Right lobe of liver (tissue), 6 donors: ENCODE measurements at regions not wholly inside any gene's neighbourhood (a gene's known extent, or its start where the extent isn't known, plus 50 kb on each side); places are given as distances from the start of the nearest gene placed in this dataset.
A peak's percentile ranks its signal among the peaks of the same experiment; 100 is the strongest.

ENCODE experiments used
- ATAC-seq, 4 donors: fragments of 200-7000 bp; cut with Tn5 transposase; one replicate each; pipeline ENCODE4 v1.9.1; 2020; ENCODE audit warnings: mild to moderate bottlenecking in 4 of 4, moderate library complexity in 4 of 4
- DNase-seq, 3 donors: peaks; one replicate each; pipeline ENCODE4 v3.0.0-alpha.2; 2020
- H3K27ac ChIP-seq, 3 donors: fragments of 200-600 bp; one replicate each; pipeline ENCODE4 v1.8.0; 2022
- H3K27me3 ChIP-seq, 2 donors: fragments of 200-600 bp; one replicate each; pipeline ENCODE4 v1.8.0; 2022
- H3K36me3 ChIP-seq, 4 donors: fragments of 200-600 bp; sonication (generic) in 1 of 4; one replicate each; pipeline versions ENCODE4 v1.5.1 to v1.8.0; 2017 to 2022; ENCODE audit warnings: control low read depth in 1 of 4
- H3K4me1 ChIP-seq, 4 donors: fragments of 200-600 bp; sonication (generic) in 1 of 4; one replicate each; pipeline versions ENCODE4 v1.5.1 to v1.8.0; 2017 to 2022; ENCODE audit warnings: control low read depth in 1 of 4
- H3K4me3 ChIP-seq, 3 donors: fragments of 200-600 bp; one replicate each; pipeline ENCODE4 v1.8.0; 2022
- H3K9me3 ChIP-seq, 4 donors: fragments of 200-600 bp; sonication (generic) in 1 of 4; one replicate each; pipeline versions ENCODE4 v1.5.1 to v1.8.0; 2017 to 2022; ENCODE audit warnings: control low read depth in 1 of 4
- POLR2A ChIP-seq: fragments of 450-650 bp; IDR thresholded peaks from one replicate; pipeline ENCODE4 v1.6.1; 2017; ENCODE audit warnings: antibody characterized with exemption, mild to moderate bottlenecking
- WGBS: methylation state at CpG from one replicate; pipeline ENCODE4 v1.1.6; 2018; ENCODE audit warnings: low coverage, low lambda C conversion rate; ENCODE audit not compliant: insufficient coverage; ENCODE audit errors: missing lambda C conversion rate; 5-methylcytosine and 5-hydroxymethylcytosine counted together
- intact Hi-C, 2 donors: fragments of 100-400 bp; cut with DNase I; formaldehyde crosslinking; loops; one replicate each; pipeline versions ENCODE4 v1.11.2 to v1.14.1; 2022
- TF ChIP-seq, protein P1 (sequence below), 4 donors: fragments of 200-600 bp in 3 of 4; fragments of 450-650 bp in 1 of 4; IDR thresholded peaks; one replicate each; pipeline versions ENCODE4 v1.5.1 to v1.8.0; 2016 to 2022; ENCODE audit warnings: antibody characterized with exemption in 4 of 4, mild to moderate bottlenecking in 2 of 4
- donor health status: DM: no; HTN: yes; CAD: no.
- donor health status: DM: no; HTN: no; CAD: no.
- donor health status: DM: no; HTN: no; CAD: no.
- donor health status: DM: no; HTN: yes; CAD: no.
- donor health status: DM: no; HTN: yes; CAD: no.

- H3K4me3 ChIP-seq: no peak overlapping the region
- ATAC-seq: peak; percentile 28 to 56 (median 38)
Measured at GRCh38 chr5:143605403-143606005, 202.0 kb upstream of the NR3C1 start.

DNA sequence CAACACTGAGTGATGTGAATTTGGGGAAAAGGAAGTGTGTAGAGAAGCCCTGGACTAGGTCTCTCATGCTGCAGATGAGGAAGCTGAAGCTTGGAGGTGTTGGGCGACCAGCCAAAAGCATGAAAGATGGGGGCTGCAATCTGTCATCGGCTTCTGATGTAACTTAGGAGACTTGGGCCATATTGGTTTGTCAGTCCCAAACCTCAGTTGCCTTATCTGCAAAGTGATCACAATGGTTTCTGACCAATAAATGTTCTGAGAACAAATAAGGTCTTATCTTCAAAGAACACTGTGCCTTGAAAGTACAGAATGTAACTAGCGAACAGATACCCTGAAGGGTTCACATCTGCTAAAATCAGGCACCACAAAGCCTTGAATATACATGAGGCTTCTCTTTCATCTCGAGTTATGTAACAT, 198.4 kb upstream of the NR3C1 start:
- Histone ChIP-seq H3K27ac (no peak overlapping the region), H3K27me3 (no peaks in the 10 kb centered on the region), H3K9me3 (no peaks in the 10 kb centered on the region), H3K4me1 (peaks cover 0 to 30% (median 12%) of the 10 kb centered on the region in 4 donors), H3K36me3 (no peaks in the 10 kb centered on the region), H3K4me3 (no peak overlapping the region)
- ATAC-seq: no peak
- 54% methylated on average over 4 of the region's 4 CpGs for WGBS
- no peak for DNase-seq
- intact Hi-C loops: no loop called here
- no peak for TF ChIP-seq POLR2A
- TF ChIP-seq, protein P1, sequence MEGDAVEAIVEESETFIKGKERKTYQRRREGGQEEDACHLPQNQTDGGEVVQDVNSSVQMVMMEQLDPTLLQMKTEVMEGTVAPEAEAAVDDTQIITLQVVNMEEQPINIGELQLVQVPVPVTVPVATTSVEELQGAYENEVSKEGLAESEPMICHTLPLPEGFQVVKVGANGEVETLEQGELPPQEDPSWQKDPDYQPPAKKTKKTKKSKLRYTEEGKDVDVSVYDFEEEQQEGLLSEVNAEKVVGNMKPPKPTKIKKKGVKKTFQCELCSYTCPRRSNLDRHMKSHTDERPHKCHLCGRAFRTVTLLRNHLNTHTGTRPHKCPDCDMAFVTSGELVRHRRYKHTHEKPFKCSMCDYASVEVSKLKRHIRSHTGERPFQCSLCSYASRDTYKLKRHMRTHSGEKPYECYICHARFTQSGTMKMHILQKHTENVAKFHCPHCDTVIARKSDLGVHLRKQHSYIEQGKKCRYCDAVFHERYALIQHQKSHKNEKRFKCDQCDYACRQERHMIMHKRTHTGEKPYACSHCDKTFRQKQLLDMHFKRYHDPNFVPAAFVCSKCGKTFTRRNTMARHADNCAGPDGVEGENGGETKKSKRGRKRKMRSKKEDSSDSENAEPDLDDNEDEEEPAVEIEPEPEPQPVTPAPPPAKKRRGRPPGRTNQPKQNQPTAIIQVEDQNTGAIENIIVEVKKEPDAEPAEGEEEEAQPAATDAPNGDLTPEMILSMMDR (IDR thresholded peaks at IDR 0.05): no peak

More at GRCh38 chr5:143605403-143606005, 202.0 kb upstream of the NR3C1 start:
- intact Hi-C loops: no loop called here
- no peak for TF ChIP-seq POLR2A
- TF ChIP-seq, protein P1 (IDR thresholded peaks at IDR 0.05): no peak
- WGBS: 40% methylated on average over 3 of the region's 4 CpGs
- Histone ChIP-seq H3K27ac (no peak overlapping the region), H3K4me1 (peaks cover 0 to 15% (median 5%) of the 10 kb centered on the region in 4 donors), H3K27me3 (no peaks in the 10 kb centered on the region), H3K36me3 (no peaks in the 10 kb centered on the region), H3K9me3 (no peaks in the 10 kb centered on the region)
- no peak for DNase-seq

- no peak for TF ChIP-seq POLR2A
- TF ChIP-seq, protein P1 (IDR thresholded peaks at IDR 0.05): no peak
- Histone ChIP-seq H3K27me3 (no peaks in the 10 kb centered on the region), H3K4me1 (peaks cover 0 to 30% (median 13%) of the 10 kb centered on the region in 4 donors), H3K36me3 (no peaks in the 10 kb centered on the region), H3K9me3 (no peaks in the 10 kb centered on the region), H3K4me3 (no peak overlapping the region), H3K27ac (no peak overlapping the region)
- 65% methylated on average over 6 of the region's 6 CpGs for WGBS
- no peak for DNase-seq
- peak; percentile 16 to 68 (median 48) for ATAC-seq
- intact Hi-C loops: no loop called here
Measured at GRCh38 chr5:143601357-143601756, 197.9 kb upstream of the NR3C1 start.

DNA sequence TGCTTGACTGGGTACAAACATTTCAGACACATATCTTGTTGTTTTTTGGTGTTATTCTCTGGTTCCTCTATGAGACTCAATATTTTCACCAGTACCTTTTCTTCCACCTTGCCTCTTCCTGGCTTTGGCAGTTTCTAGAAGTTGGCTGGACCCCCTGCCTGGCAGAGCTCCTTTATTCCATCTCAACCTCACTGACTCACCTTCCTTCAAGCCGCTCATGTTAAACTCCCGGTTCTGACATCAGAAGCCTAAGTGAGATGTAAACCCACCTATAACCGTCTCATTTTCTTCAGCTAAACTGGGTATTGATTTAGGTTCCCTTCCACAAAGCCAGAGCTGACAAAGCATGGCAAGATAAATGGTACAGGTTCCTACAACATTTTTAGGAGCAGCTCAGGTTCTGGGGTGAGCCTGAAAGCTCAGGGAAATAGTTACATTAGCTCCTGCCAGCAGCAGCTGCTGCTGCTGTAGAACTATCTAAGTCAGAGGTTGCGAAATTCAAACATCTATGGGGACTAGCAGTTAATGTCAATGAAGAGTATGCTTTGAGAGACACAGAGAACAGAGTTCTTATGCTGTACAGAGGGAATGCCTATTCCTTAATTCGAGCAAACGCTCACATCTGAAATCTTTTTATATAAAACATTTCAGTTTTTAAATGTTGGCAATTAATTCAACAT, 197.1 kb upstream of the NR3C1 start:
- H3K4me3 ChIP-seq: no peak overlapping the region
- no peak for DNase-seq
- peaks cover 0 to 36% (median 16%) of the 10 kb centered on the region in 4 donors for H3K4me1 ChIP-seq
- H3K9me3 ChIP-seq: no peaks in the 10 kb centered on the region
- H3K27me3 ChIP-seq: no peaks in the 10 kb centered on the region
- 39% methylated on average over 6 of the region's 6 CpGs for WGBS
- no peaks in the 10 kb centered on the region for H3K36me3 ChIP-seq
- intact Hi-C loops: no loop called here
- H3K27ac ChIP-seq: peak overlapping the region in 1 of 3 donors; percentile 54
- TF ChIP-seq, protein P1 (IDR thresholded peaks at IDR 0.05): no peak
- ATAC-seq: peak; percentile 69 to 86 (median 78)
